Activated naive CD8-positive, alpha-beta T cell treated with anti-CD3 and anti-CD28 coated beads, Interleukin-2, amount 50 U/mL, for 24 hours (primary cell): ENCODE measurements at regions not wholly inside any gene's neighbourhood (a gene's known extent, or its start where the extent isn't known, plus 50 kb on each side); places are given as distances from the start of the nearest gene placed in this dataset.

Experiments used
- ATAC-seq: fragments of 150-1000 bp; cut with Tn5 transposase; one replicate; pipeline ENCODE4 v1.10.0; 2021
- DNase-seq: peaks from one replicate; pipeline ENCODE4 v3.0.0; 2021
- H3K27ac Mint-ChIP-seq: one replicate; pipeline ENCODE4 v1.8.0; 2021; ENCODE audit warnings: mild to moderate bottlenecking, mixed read lengths
- H3K27me3 Mint-ChIP-seq: one replicate; pipeline ENCODE4 v1.8.0; 2021; ENCODE audit warnings: mixed read lengths
- H3K36me3 Mint-ChIP-seq: one replicate; pipeline ENCODE4 v1.8.0; 2021; ENCODE audit warnings: low read depth, mixed read lengths
- H3K4me1 Mint-ChIP-seq: one replicate; pipeline ENCODE4 v1.8.0; 2021; ENCODE audit warnings: mixed read lengths
- H3K4me3 Mint-ChIP-seq: one replicate; pipeline ENCODE4 v1.8.0; 2021; ENCODE audit warnings: mild to moderate bottlenecking, moderate library complexity, mixed read lengths
- H3K9me3 Mint-ChIP-seq: one replicate; pipeline ENCODE4 v1.8.0; 2021; ENCODE audit warnings: mixed read lengths

DNA sequence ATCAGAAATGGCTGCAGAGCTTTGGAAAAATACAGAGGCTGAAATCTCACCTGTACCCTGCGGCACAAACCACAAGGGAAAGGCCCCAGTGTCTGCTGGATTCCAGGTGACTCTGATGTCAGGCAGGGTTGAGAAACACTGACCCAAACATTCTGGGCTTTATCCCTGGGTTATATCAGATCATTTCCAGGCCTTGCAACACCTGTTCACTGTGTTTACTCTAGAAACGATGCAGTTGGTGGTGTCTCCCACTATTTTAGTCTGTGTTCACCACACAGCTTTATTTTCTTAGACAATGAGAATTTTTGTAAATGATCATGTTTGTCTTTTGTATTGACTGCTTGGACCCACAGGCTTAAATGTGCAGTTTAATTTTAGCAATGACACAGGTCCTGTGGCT, 151.5 kb upstream of the SDK2 start:
- H3K9me3 Mint-ChIP-seq: no peaks in the 10 kb centered on the region
- no peak for DNase-seq
- no peak overlapping the region for H3K27ac Mint-ChIP-seq
- ATAC-seq: no peak
- H3K4me3 Mint-ChIP-seq: no peak overlapping the region
- no peaks in the 10 kb centered on the region for H3K4me1 Mint-ChIP-seq
- H3K36me3 Mint-ChIP-seq: no peaks in the 10 kb centered on the region
- no peaks in the 10 kb centered on the region for H3K27me3 Mint-ChIP-seq

DNA sequence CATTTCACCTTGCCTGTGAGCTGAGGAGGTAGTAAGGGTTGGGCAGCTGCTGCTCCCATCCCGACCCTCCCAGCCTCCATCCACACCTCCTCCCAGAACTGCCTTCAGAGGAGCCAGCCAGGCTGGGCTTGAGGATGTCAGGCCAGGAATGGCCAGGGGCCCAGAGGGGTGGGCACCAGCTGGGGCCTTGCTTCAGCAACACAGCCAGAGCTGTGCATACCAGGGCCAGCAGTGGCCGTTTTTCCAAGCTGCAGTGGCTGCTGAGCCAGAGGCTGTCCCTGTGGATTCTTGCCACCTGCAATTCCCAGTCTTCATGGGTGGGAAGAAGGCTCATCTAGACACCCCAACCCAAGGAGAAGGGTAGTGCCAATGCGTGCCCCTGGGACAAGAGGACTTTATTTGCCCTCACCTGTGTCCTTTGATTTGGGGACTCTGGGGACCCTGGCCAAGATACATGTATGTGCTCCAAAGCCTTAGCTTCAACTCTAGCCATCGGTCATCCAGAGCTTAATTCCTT, 153.4 kb upstream of the SDK2 start:
- Mint-ChIP-seq H3K4me3 (no peak overlapping the region), H3K27ac (no peak overlapping the region), H3K9me3 (peaks cover under 1% of the 10 kb centered on the region), H3K4me1 (no peaks in the 10 kb centered on the region), H3K36me3 (no peaks in the 10 kb centered on the region), H3K27me3 (no peaks in the 10 kb centered on the region)
- DNase-seq: no peak
- no peak for ATAC-seq

DNA sequence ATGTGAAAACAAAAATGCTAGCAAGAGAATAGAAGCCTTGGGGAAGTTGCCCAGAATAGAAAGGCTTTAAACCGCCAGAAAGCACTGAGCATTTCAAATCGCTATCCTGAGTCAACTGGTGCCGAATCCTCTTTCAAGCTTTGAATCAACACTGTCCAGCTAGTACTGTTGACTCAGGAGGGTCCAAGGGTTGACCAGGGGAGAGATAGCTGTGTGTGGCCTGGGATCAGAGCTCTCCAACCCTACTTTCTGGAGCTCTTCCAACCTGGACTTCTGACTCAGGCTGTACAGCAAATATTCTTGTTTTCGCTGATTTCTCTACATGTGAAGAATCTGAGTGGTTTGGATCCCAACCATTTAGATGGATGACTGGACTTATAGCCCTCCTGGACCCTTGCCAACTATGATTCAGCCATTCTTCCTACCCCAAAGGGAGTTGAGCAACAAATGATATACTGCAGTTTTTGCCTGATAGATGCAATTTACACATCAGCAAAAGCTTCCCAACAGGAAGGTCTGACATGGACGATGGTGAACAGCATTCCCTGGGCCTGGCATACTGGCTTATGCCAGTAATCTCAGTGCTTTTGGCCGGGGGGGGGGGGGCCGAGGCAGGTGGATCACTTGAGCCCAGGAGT, 154.0 kb upstream of the SDK2 start:
- DNase-seq (no peak), ATAC-seq (no peak)
- Mint-ChIP-seq H3K4me1 (no peaks in the 10 kb centered on the region), H3K9me3 (peaks cover 4% of the 10 kb centered on the region), H3K27me3 (no peaks in the 10 kb centered on the region), H3K27ac (no peak overlapping the region), H3K36me3 (no peaks in the 10 kb centered on the region), H3K4me3 (no peak overlapping the region)

DNA sequence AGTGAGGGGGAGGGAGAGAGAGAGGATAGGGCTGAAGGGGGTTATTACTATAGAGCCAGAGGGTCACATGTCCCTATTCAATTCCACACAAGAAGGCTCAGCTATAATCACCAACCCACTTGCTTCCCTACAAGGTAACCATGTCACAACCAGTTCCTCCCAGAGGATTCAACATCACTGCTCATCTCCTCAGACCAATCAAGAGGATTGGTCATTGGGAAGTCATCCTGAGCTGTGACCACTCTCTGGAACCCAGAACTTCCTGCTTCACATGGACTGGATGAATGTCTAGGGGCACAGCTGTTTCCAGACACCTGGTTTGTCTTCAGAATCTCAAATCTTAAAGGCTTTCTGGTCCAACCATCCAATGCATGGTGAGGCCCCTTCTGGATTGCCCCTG, 154.9 kb upstream of the SDK2 start:
- ATAC-seq: no peak
- H3K9me3 Mint-ChIP-seq: peaks cover 4% of the 10 kb centered on the region
- H3K27me3 Mint-ChIP-seq: no peaks in the 10 kb centered on the region
- no peaks in the 10 kb centered on the region for H3K36me3 Mint-ChIP-seq
- no peak overlapping the region for H3K27ac Mint-ChIP-seq
- no peak overlapping the region for H3K4me3 Mint-ChIP-seq
- no peak for DNase-seq
- H3K4me1 Mint-ChIP-seq: no peaks in the 10 kb centered on the region

DNA sequence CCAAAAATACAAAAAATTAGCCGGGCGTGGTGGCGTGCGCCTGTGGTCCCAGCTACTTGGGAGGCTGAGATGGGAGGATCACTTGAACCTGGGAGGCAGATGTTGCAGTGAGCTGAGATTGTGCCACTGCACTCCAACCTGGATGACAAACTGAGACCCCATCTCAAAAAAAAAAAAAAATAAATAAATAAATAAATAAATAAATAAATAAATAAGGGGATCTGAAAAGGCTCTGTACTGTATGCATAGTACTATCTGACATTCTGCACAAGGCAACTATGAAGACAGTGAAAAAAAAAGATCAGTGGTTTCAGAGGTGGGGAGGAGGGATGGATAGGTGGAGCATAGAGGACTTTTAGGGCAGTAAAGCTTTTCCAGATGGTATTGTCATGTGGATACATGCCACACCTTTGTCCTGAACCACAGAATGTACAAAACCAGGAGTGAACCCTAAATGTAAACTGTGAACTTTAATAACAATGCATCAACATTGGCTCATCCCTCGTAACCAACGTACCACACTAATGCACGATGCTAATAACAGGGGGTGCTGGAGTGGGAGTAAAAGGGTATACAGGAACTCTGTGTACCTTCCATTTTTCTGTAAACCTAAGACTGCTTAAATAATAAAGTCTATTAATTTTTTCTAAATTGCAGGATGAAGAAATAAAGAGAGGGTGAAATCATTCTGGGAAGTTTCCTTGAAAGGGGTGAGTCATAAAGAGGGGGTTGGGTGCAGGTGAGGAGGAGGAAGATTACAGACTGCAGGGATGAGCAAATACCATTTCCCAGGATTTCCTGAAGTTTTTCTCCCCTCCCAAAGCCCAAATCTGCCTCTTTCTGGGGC, 155.8 kb upstream of the SDK2 start:
- Mint-ChIP-seq H3K9me3 (peaks cover 4% of the 10 kb centered on the region), H3K27ac (no peak overlapping the region), H3K4me1 (no peaks in the 10 kb centered on the region), H3K36me3 (no peaks in the 10 kb centered on the region), H3K4me3 (no peak overlapping the region), H3K27me3 (no peaks in the 10 kb centered on the region)
- ATAC-seq (no peak), DNase-seq (no peak)

DNA sequence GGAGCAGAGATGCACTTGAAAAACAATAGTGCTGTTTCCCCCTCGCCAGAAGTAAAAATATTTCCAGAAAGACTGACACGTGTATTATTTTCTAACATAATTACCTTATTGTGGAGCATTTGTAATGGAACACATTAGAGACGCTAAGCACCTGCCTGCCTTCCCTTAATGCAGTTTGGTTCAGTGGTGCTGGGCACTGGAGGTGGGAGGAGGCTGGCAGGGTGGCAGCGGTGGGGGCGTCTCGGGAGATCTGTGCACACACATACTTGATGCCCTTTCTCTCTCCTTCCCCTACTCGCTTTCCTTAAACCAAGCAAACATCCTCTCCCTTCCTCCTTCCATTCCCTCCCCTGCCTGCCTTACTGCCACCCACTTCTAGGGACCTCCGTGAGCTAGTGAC, 156.6 kb upstream of the SDK2 start:
- Mint-ChIP-seq H3K27ac (no peak overlapping the region), H3K27me3 (peaks cover 5% of the 10 kb centered on the region), H3K4me1 (no peaks in the 10 kb centered on the region), H3K36me3 (no peaks in the 10 kb centered on the region), H3K9me3 (peaks cover 9% of the 10 kb centered on the region), H3K4me3 (no peak overlapping the region)
- ATAC-seq: no peak
- no peak for DNase-seq

DNA sequence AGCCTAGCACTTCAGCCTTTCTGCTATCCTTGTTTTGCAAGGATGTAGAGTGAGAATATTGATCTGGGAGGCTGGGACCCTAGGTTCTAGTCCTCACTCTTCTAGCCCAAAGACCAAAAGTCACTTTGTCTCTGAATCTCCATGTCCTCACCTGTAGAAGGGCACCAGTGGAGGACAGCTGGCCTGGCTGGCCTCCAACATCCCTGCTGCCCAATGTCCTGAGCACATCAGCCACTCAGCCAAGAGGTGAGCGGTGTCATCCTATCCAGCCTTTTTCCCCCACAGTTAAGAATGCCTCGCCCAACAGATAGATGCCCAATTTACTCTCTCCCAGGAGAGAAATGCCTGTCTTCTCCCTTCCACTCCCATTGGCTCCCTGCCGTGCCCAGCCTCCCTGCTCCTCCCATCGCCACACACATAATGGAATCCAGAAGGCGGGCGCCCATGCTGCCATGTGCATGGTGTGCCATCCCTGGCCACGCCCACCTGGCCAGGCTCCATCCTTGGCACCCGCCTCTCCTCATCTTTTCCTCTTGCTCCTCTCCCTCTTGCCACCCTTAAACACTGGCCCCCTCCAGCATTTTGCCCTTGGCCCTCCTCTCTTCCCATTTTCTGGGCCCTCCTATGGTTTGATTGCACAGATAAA, 157.3 kb upstream of the SDK2 start:
- DNase-seq: no peak
- no peak for ATAC-seq
- Mint-ChIP-seq H3K9me3 (peaks cover 12% of the 10 kb centered on the region), H3K36me3 (no peaks in the 10 kb centered on the region), H3K4me3 (no peak overlapping the region), H3K4me1 (no peaks in the 10 kb centered on the region), H3K27ac (no peak overlapping the region), H3K27me3 (peaks cover 5% of the 10 kb centered on the region)

DNA sequence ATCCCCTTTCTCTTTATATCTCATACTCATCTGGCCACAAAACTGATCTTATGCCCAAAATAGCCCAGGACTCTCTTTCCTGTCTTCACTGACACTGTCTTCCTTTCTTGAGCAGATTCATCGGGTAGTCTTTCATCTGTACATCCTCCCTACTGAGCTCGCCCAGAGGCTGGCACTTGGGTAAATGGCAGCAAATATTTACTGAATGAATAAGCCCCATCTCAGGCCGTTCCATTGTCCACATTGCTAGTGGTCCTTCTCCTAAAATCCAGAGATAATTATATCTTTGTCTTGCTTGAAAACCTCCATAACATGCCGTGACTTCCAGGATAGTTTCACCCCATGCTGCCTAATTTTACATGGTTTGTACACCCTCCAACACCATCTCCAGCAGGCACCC, 158.1 kb upstream of the SDK2 start:
- H3K27me3 Mint-ChIP-seq: peaks cover 5% of the 10 kb centered on the region
- no peak overlapping the region for H3K27ac Mint-ChIP-seq
- DNase-seq (no peak), ATAC-seq (no peak)
- no peaks in the 10 kb centered on the region for H3K36me3 Mint-ChIP-seq
- H3K9me3 Mint-ChIP-seq: peaks cover 12% of the 10 kb centered on the region
- no peak overlapping the region for H3K4me3 Mint-ChIP-seq
- H3K4me1 Mint-ChIP-seq: no peaks in the 10 kb centered on the region

DNA sequence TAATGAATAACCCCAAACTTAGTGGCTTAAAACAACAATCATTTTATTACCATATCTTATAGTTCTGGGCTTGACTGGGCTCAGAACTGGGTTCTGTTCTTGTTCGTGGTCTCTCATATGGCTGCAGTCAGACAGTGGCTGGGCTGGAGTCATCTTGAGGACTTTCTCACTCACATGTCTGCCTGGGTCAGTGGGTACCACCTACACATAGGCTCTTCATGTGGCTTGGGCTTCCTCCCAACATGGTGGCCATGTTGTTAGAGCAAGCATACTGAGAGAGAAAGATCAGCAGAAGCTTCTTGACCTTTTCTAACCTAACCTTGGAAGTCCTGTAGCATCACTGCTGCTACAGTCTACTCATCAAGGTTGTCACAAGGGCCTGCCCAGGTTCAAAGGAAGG, 158.6 kb upstream of the SDK2 start:
- peaks cover 5% of the 10 kb centered on the region for H3K27me3 Mint-ChIP-seq
- no peak for DNase-seq
- H3K4me3 Mint-ChIP-seq: no peak overlapping the region
- no peaks in the 10 kb centered on the region for H3K36me3 Mint-ChIP-seq
- H3K9me3 Mint-ChIP-seq: peaks cover 12% of the 10 kb centered on the region
- ATAC-seq: no peak
- H3K4me1 Mint-ChIP-seq: no peaks in the 10 kb centered on the region
- H3K27ac Mint-ChIP-seq: no peak overlapping the region

DNA sequence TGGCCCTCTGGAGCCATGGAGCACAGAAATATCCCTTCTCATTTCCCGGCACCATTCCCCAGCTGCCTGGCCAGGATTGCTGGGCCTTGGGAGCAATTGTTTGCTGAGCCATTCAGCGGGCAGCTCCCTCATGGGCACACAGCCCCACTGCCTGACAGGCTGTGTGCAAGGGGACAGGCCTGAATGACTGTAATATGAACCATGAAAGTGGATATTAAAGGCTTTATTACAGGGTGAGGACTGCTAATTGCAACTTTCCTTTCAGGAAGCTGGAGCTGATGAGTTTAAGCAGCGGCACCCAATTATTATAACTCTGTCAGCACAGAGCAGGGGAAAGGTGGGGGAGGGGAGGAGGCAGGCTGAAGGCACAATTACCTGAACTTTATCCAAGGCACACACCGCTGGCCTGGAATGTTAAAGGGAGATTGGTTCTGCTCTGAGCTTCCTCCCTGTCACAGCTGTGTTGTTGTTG, 159.8 kb upstream of the SDK2 start:
- ATAC-seq (no peak), DNase-seq (no peak)
- Mint-ChIP-seq H3K36me3 (no peaks in the 10 kb centered on the region), H3K4me3 (no peak overlapping the region), H3K9me3 (peaks cover 12% of the 10 kb centered on the region), H3K4me1 (no peaks in the 10 kb centered on the region), H3K27ac (no peak overlapping the region), H3K27me3 (peaks cover 7% of the 10 kb centered on the region)

DNA sequence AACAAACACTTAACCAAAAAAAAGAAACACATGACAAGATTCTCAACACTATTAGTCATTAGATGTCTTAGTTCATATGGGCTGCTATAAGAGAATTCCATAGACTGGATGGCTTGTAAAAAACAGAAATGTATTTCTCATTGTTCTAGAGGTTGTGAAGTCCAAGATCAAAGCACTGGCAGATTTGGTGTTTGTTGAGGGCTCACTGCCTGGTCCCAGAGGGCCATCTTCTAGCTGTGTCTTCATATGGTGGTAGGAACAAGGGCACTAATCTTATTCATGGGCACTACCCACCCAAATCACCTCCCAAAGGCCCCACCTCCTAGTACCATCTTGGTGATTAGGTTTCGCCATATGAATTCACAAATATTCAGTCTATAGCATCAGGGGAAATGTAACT, 162.5 kb upstream of the SDK2 start:
- DNase-seq: no peak
- H3K36me3 Mint-ChIP-seq: no peaks in the 10 kb centered on the region
- no peaks in the 10 kb centered on the region for H3K4me1 Mint-ChIP-seq
- H3K27me3 Mint-ChIP-seq: peaks cover 7% of the 10 kb centered on the region
- H3K9me3 Mint-ChIP-seq: peaks cover 12% of the 10 kb centered on the region
- H3K4me3 Mint-ChIP-seq: no peak overlapping the region
- no peak overlapping the region for H3K27ac Mint-ChIP-seq
- no peak for ATAC-seq

DNA sequence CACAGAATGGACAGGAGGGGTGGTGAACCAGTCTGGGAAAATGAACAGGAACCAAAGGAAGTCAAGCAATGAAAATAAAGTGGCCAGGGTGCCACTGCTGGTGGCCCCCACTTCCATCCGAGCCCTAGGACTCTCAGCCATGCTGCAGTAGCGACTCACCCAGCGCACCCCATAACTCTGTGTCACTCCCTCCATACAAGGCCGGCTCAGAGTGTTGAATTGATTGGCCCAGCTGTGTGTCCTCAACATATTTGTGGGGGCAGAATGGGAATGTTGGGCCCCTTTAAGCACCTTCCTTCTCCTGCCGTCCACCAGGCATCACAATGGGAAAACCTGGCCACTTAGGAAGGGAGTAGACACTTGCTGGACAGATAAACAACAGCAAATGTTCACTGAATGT, 169.0 kb upstream of the SDK2 start:
- Mint-ChIP-seq H3K36me3 (no peaks in the 10 kb centered on the region), H3K27me3 (peaks cover under 1% of the 10 kb centered on the region), H3K4me3 (no peak overlapping the region), H3K4me1 (no peaks in the 10 kb centered on the region), H3K27ac (no peak overlapping the region), H3K9me3 (no peaks in the 10 kb centered on the region)
- no peak for DNase-seq
- ATAC-seq: no peak

DNA sequence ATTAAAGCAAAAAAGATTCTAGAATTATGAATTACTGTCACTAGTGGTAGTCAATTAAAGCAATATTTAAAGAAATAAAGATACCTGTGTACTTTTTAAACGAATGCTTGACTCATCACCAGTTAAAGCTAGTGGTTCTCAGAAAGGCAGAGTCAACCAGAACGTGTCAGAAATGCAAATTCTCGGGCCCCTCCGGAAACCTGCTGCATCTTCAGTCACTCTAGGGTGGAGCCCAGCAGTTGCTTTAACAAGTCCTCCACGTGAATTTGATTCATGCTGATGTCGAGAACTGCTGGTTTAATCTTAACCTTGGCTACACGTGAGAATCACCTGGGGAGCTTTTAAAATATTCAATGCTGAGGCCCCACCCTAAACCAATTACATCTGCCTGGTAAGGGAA, 169.8 kb upstream of the SDK2 start:
- H3K27me3 Mint-ChIP-seq: no peaks in the 10 kb centered on the region
- H3K27ac Mint-ChIP-seq: no peak overlapping the region
- ATAC-seq (no peak), DNase-seq (no peak)
- no peak overlapping the region for H3K4me3 Mint-ChIP-seq
- no peaks in the 10 kb centered on the region for H3K4me1 Mint-ChIP-seq
- H3K9me3 Mint-ChIP-seq: peaks cover 7% of the 10 kb centered on the region
- H3K36me3 Mint-ChIP-seq: no peaks in the 10 kb centered on the region

DNA sequence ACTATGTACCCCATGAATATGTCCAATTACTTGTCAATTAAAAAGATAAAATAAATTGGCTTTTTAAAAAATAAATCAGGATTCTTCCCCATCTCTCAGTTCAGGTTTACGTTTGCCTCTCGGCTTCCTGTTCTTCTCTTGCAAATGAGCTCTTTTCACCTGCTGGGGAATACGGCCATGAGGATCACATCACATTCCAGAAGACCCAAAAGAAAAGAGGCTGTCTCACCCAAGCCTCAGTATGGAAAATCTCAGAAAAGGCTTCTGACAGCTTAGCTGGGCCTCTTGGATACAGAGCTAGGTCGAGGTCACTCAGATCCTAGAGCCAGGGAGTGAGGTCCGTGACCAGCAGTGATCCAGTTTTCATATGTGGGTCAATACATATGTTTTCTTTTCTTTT, 171.2 kb upstream of the SDK2 start:
- DNase-seq (no peak), ATAC-seq (no peak)
- no peak overlapping the region for H3K27ac Mint-ChIP-seq
- H3K36me3 Mint-ChIP-seq: no peaks in the 10 kb centered on the region
- no peaks in the 10 kb centered on the region for H3K27me3 Mint-ChIP-seq
- peaks cover 7% of the 10 kb centered on the region for H3K9me3 Mint-ChIP-seq
- no peak overlapping the region for H3K4me3 Mint-ChIP-seq
- H3K4me1 Mint-ChIP-seq: no peaks in the 10 kb centered on the region
